Suprapubic skin (tissue), 4 donors: ENCODE measurements at regions not wholly inside any gene's neighbourhood (a gene's known extent, or its start where the extent isn't known, plus 50 kb on each side); places are given as distances from the start of the nearest gene placed in this dataset.

Source experiments
- DNase-seq, 2 donors: peaks; one replicate each; pipeline ENCODE4 v3.0.0-alpha.2; 2019; ENCODE audit warnings: low spot score in 2 of 2
- H3K27ac ChIP-seq: fragments of 200-600 bp; sonication (generic); one replicate; pipeline ENCODE4 v1.5.1; 2019
- H3K27me3 ChIP-seq: fragments of 200-600 bp; sonication (generic); one replicate; pipeline ENCODE4 v1.5.1; 2019
- H3K36me3 ChIP-seq: fragments of 200-600 bp; sonication (generic); one replicate; pipeline ENCODE4 v1.5.1; 2019
- H3K4me1 ChIP-seq: fragments of 200-600 bp; sonication (generic); one replicate; pipeline ENCODE4 v1.5.1; 2019
- H3K4me3 ChIP-seq: fragments of 200-600 bp; sonication (generic); one replicate; pipeline ENCODE4 v1.5.1; 2019; ENCODE audit warnings: mild to moderate bottlenecking
- H3K9me3 ChIP-seq: fragments of 200-600 bp; sonication (generic); one replicate; pipeline ENCODE4 v1.5.1; 2019
- CTCF ChIP-seq, 2 donors: fragments of 200-600 bp in 1 of 2; fragments of 450-650 bp in 1 of 2; sonication (generic) in 1 of 2; IDR thresholded peaks; one replicate each; pipeline ENCODE4 v1.5.1; 2016 to 2019; ENCODE audit warnings: antibody characterized with exemption in 2 of 2, mild to moderate bottlenecking in 1 of 2, moderate library complexity in 1 of 2
- EP300 ChIP-seq: sonication (generic); formaldehyde crosslinking; IDR thresholded peaks from one replicate; pipeline ENCODE4 v1.6.1; 2017; ENCODE audit warnings: antibody characterized with exemption
- POLR2A ChIP-seq, 2 donors: fragments of 450-650 bp; IDR thresholded peaks; one replicate each; pipeline ENCODE4 v1.6.1; 2017; ENCODE audit warnings: antibody characterized with exemption in 2 of 2, mild to moderate bottlenecking in 2 of 2, moderate library complexity in 2 of 2
- POLR2AphosphoS5 ChIP-seq, 3 donors: sonication (generic); formaldehyde crosslinking; IDR thresholded peaks; one replicate each; pipeline ENCODE4 v1.6.1; 2017; ENCODE audit warnings: antibody characterized with exemption in 3 of 3
- WGBS: methylation state at CpG from one replicate; pipeline ENCODE4 v1.1.5; 2018; 5-methylcytosine and 5-hydroxymethylcytosine counted together

- H3K4me1 ChIP-seq = no peaks in the 10 kb centered on the region
- WGBS = 53% methylated on average over 1 of the region's 1 CpG
- H3K27ac ChIP-seq = no peak overlapping the region
- no peak overlapping the region for H3K4me3 ChIP-seq
- TF ChIP-seq POLR2AphosphoS5 (IDR thresholded peaks at IDR 0.05) = no peak
- TF ChIP-seq CTCF (IDR thresholded peaks at IDR 0.05) = no peak
- no peak for TF ChIP-seq POLR2A (IDR thresholded peaks at IDR 0.05)
- H3K9me3 ChIP-seq = no peaks in the 10 kb centered on the region
- no peaks in the 10 kb centered on the region for H3K36me3 ChIP-seq
- H3K27me3 ChIP-seq = no peaks in the 10 kb centered on the region
- no peak for DNase-seq
Measured at GRCh38 chr4:152032722-152033131, 271.9 kb upstream of the GATB start.

- TF ChIP-seq POLR2AphosphoS5 (IDR thresholded peaks at IDR 0.05) = no peak
- no peak for TF ChIP-seq POLR2A (IDR thresholded peaks at IDR 0.05)
- TF ChIP-seq CTCF (IDR thresholded peaks at IDR 0.05) = no peak
- TF ChIP-seq EP300 = no peak
- no peaks in the 10 kb centered on the region for H3K4me1 ChIP-seq
- H3K36me3 ChIP-seq = no peaks in the 10 kb centered on the region
- 93% methylated on average over 6 of the region's 6 CpGs for WGBS
- H3K27ac ChIP-seq = no peak overlapping the region
- H3K9me3 ChIP-seq = no peaks in the 10 kb centered on the region
- DNase-seq = no peak
- H3K4me3 ChIP-seq = no peak overlapping the region
- no peaks in the 10 kb centered on the region for H3K27me3 ChIP-seq
Measured at GRCh38 chr4:152029631-152030030, 268.8 kb upstream of the GATB start.

- Histone ChIP-seq H3K4me1 (no peaks in the 10 kb centered on the region), H3K4me3 (no peak overlapping the region), H3K27ac (no peak overlapping the region), H3K27me3 (no peaks in the 10 kb centered on the region), H3K36me3 (no peaks in the 10 kb centered on the region), H3K9me3 (no peaks in the 10 kb centered on the region)
- DNase-seq = no peak
- TF ChIP-seq POLR2A (IDR thresholded peaks at IDR 0.05) (no peak), EP300 (no peak), CTCF (IDR thresholded peaks at IDR 0.05) (no peak), POLR2AphosphoS5 (IDR thresholded peaks at IDR 0.05) (no peak)
- WGBS = 94% methylated on average over 1 of the region's 1 CpG
Measured at GRCh38 chr4:152028131-152028530, 267.3 kb upstream of the GATB start.

- no peaks in the 10 kb centered on the region for H3K27me3 ChIP-seq
- no peak overlapping the region for H3K27ac ChIP-seq
- H3K4me1 ChIP-seq = no peaks in the 10 kb centered on the region
- no peak overlapping the region for H3K4me3 ChIP-seq
- H3K36me3 ChIP-seq = no peaks in the 10 kb centered on the region
- TF ChIP-seq POLR2AphosphoS5 (IDR thresholded peaks at IDR 0.05) (no peak), POLR2A (IDR thresholded peaks at IDR 0.05) (no peak), EP300 (no peak), CTCF (IDR thresholded peaks at IDR 0.05) (no peak)
- H3K9me3 ChIP-seq = no peaks in the 10 kb centered on the region
- DNase-seq = no peak
Measured at GRCh38 chr4:152024881-152025280, 264.1 kb upstream of the GATB start.

DNA sequence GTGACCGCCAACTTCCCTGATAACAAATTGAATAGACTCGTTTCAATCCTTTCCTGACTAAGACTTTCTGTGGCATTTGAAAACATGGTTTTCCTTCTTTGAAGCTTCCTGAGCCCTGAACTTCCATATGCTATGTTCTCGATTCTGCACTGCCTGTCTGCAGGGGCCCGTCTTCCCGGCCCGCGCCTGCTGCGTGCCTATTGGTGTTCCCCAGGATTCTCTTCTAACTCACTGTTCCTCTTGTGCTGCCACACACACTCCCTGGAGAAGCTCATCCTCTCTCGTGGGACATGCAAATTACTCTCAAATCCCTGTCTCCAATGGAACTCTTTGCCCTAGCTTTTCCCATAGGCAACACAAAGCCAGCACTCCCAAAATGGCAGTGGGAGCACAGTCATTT lies 262.9 kb upstream of the GATB start:
- H3K4me3 ChIP-seq = no peak overlapping the region
- no peaks in the 10 kb centered on the region for H3K4me1 ChIP-seq
- H3K27ac ChIP-seq = no peak overlapping the region
- no peak for DNase-seq
- 86% methylated on average over 9 of the region's 9 CpGs for WGBS
- H3K36me3 ChIP-seq = no peaks in the 10 kb centered on the region
- TF ChIP-seq POLR2A (IDR thresholded peaks at IDR 0.05) (no peak), EP300 (no peak), CTCF (IDR thresholded peaks at IDR 0.05) (no peak), POLR2AphosphoS5 (IDR thresholded peaks at IDR 0.05) (no peak)
- no peaks in the 10 kb centered on the region for H3K27me3 ChIP-seq
- no peaks in the 10 kb centered on the region for H3K9me3 ChIP-seq
